Adrenal gland (tissue), 9 donors: ENCODE measurements at regions not wholly inside any gene's neighbourhood (a gene's known extent, or its start where the extent isn't known, plus 50 kb on each side); places are given as distances from the start of the nearest gene placed in this dataset.

ENCODE experiments used
- DNase-seq, 7 donors: peaks; one replicate each; pipeline ENCODE4 v3.0.0-alpha.2; 2019 to 2020
- H3K27ac ChIP-seq, 5 donors: fragments of 200-600 bp; sonication (generic) in 4 of 5; 1 replicate in 3 of 5; 2 replicates in 2 of 5; pipeline versions ENCODE4 v1.5.1 to v1.8.0; 2016 to 2020; ENCODE audit warnings: mild to moderate bottlenecking in 1 of 5
- H3K27me3 ChIP-seq: fragments of 200-600 bp; 2 replicates; pipeline ENCODE4 v1.8.0; 2021
- H3K36me3 ChIP-seq, 2 donors: fragments of 200-600 bp; replicated peaks in 1 of 2; 1 replicate in 1 of 2; 2 replicates in 1 of 2; pipeline versions ENCODE4 v1.5.1 to v1.8.0; 2018 to 2022
- H3K4me1 ChIP-seq, 2 donors: fragments of 200-600 bp; replicated peaks in 1 of 2; 1 replicate in 1 of 2; 2 replicates in 1 of 2; pipeline versions ENCODE4 v1.5.1 to v1.8.0; 2018 to 2021
- H3K4me3 ChIP-seq, 4 donors: fragments of 200-600 bp; sonication (generic) in 3 of 4; one replicate each; pipeline ENCODE4 v1.5.1; 2016 to 2018
- H3K9me3 ChIP-seq, 3 donors: fragments of 200-600 bp; sonication (generic) in 1 of 3; replicated peaks in 1 of 3; 1 replicate in 2 of 3; 2 replicates in 1 of 3; pipeline versions ENCODE4 v1.5.1 to v1.8.0; 2016 to 2021
- CTCF ChIP-seq, 6 experiments: fragments of 450-650 bp in 4 of 6; fragments of 200-600 bp in 2 of 6; sonication (generic) in 1 of 6; IDR thresholded peaks; 1 replicate in 5 of 6; 2 replicates in 1 of 6; pipeline versions ENCODE4 v1.5.1 to v1.8.0; 2016 to 2021; ENCODE audit warnings: antibody characterized with exemption in 6 of 6, mild to moderate bottlenecking in 2 of 6, moderate library complexity in 1 of 6
- POLR2A ChIP-seq, 2 donors: fragments of 450-650 bp; IDR thresholded peaks; one replicate each; pipeline ENCODE4 v1.6.1; 2017; ENCODE audit warnings: antibody characterized with exemption in 2 of 2, mild to moderate bottlenecking in 2 of 2, moderate library complexity in 1 of 2
- WGBS, 4 donors: extraction: QIAGEN DNeasy Blood & Tissue Kit in 2 of 4; methylation state at CpG; one replicate each; pipeline versions ENCODE4 v1.1.5 to v1.1.7; 2013 to 2017; 5-methylcytosine and 5-hydroxymethylcytosine counted together
- intact Hi-C, 2 donors: fragments of 100-400 bp; cut with DNase I; formaldehyde crosslinking; loops; one replicate each; pipeline versions ENCODE4 v1.14.1 to v1.15.0; 2022 to 2023
- donor health status: healthy with polysubstance abuse.
- donor health status: Bipolar disorder and iron deficiency.
- donor health status: DM: yes; HTN: yes; CAD: no.
- donor health status: DM: no; HTN: no; CAD: no.
- donor health status: DM: no; HTN: no; CAD: no.

GRCh38 chr10:89153971-89154370 is 53.1 kb downstream of the CH25H start:
- H3K4me1 ChIP-seq: no peaks in the 10 kb centered on the region
- no peaks in the 10 kb centered on the region for H3K9me3 ChIP-seq
- H3K36me3 ChIP-seq: no peaks in the 10 kb centered on the region
- WGBS, 4 donors: 63 to 83% (median 66%) methylated on average over 1 of the region's 1 CpG
- H3K27ac ChIP-seq: no peak overlapping the region
- no peak overlapping the region for H3K4me3 ChIP-seq
- intact Hi-C loops: no loop called here
- no peak for TF ChIP-seq CTCF (IDR thresholded peaks at IDR 0.05)
- no peak for TF ChIP-seq POLR2A (IDR thresholded peaks at IDR 0.05)
- no peaks in the 10 kb centered on the region for H3K27me3 ChIP-seq
- DNase-seq: no peak

- H3K4me3 ChIP-seq: no peak overlapping the region
- H3K9me3 ChIP-seq: no peaks in the 10 kb centered on the region
- no peak for DNase-seq
- no peaks in the 10 kb centered on the region for H3K4me1 ChIP-seq
- H3K36me3 ChIP-seq: no peaks in the 10 kb centered on the region
- intact Hi-C loops: no loop called here
- H3K27me3 ChIP-seq: no peaks in the 10 kb centered on the region
- TF ChIP-seq CTCF (IDR thresholded peaks at IDR 0.05) (no peak), POLR2A (IDR thresholded peaks at IDR 0.05) (no peak)
- no peak overlapping the region for H3K27ac ChIP-seq
- WGBS, 4 donors: 56 to 94% (median 74%) methylated on average over 3 of the region's 3 CpGs
Observed at GRCh38 chr10:89153116-89153515, 54.0 kb downstream of the CH25H start.

- WGBS, 4 donors: 52 to 69% (median 61%) methylated on average over 2 of the region's 2 CpGs
- Histone ChIP-seq H3K4me1 (no peaks in the 10 kb centered on the region), H3K27ac (no peak overlapping the region), H3K27me3 (no peaks in the 10 kb centered on the region), H3K9me3 (no peaks in the 10 kb centered on the region), H3K4me3 (no peak overlapping the region), H3K36me3 (no peaks in the 10 kb centered on the region)
- TF ChIP-seq CTCF (IDR thresholded peaks at IDR 0.05): no peak
- TF ChIP-seq POLR2A (IDR thresholded peaks at IDR 0.05): no peak
- no peak for DNase-seq
- intact Hi-C loops: no loop called here
Observed at GRCh38 chr10:89151857-89152256, 55.3 kb downstream of the CH25H start.

- no peaks in the 10 kb centered on the region for H3K36me3 ChIP-seq
- H3K9me3 ChIP-seq: no peaks in the 10 kb centered on the region
- H3K4me1 ChIP-seq: no peaks in the 10 kb centered on the region
- DNase-seq: no peak
- H3K4me3 ChIP-seq: no peak overlapping the region
- intact Hi-C loops: no loop called here
- TF ChIP-seq CTCF (IDR thresholded peaks at IDR 0.05) (no peak), POLR2A (IDR thresholded peaks at IDR 0.05) (no peak)
- WGBS, 4 donors: 80 to 87% (median 82%) methylated on average over 5 of the region's 5 CpGs
- H3K27me3 ChIP-seq: no peaks in the 10 kb centered on the region
- no peak overlapping the region for H3K27ac ChIP-seq
Observed at GRCh38 chr10:89148061-89148460, 59.1 kb downstream of the CH25H start.
